Activated naive CD4-positive, alpha-beta T cell treated with anti-CD3 and anti-CD28 coated beads, Interleukin-2, amount 50 U/mL, for 24 hours (primary cell): ENCODE measurements at regions not wholly inside any gene's neighbourhood (a gene's known extent, or its start where the extent isn't known, plus 50 kb on each side); places are given as distances from the start of the nearest gene placed in this dataset.
"Not testable (repeated sequence)": the region's sequence is repeated elsewhere in the genome, so short reads cannot be mapped to it uniquely, and the experiment has no call there.

Experiments
- H3K27ac Mint-ChIP-seq: one replicate; pipeline ENCODE4 v1.8.0; 2021; ENCODE audit warnings: mild to moderate bottlenecking, mixed read lengths
- H3K27me3 Mint-ChIP-seq: one replicate; pipeline ENCODE4 v1.8.0; 2021; ENCODE audit warnings: mixed read lengths
- H3K36me3 Mint-ChIP-seq: one replicate; pipeline ENCODE4 v1.8.0; 2021; ENCODE audit warnings: mixed read lengths
- H3K4me1 Mint-ChIP-seq: one replicate; pipeline ENCODE4 v1.8.0; 2021; ENCODE audit warnings: mixed read lengths
- H3K4me3 Mint-ChIP-seq: one replicate; pipeline ENCODE4 v1.8.0; 2021; ENCODE audit warnings: mild to moderate bottlenecking, mixed read lengths
- H3K9me3 Mint-ChIP-seq: one replicate; pipeline ENCODE4 v1.8.0; 2021; ENCODE audit warnings: mixed read lengths

DNA sequence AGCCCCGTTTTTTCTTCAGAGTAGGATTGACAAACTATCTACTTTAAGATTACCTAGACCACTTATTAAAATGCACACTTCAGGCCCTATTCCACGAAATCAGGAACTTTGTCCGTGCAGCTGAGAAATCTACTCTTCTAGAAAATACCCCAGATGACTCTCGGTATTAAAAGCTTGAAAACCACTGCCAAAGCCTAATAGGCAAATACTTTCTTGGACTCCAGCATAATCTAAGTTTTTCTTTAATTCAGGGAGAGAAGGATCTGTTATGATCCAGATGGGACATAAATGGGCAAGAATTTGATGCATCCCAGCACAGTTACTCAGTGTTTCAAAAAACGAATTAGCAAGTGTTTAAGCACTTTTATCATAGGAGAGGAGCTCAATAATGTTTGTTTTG is 94.5 kb downstream of the TMX1 start:
- no peaks in the 10 kb centered on the region for H3K36me3 Mint-ChIP-seq
- H3K4me3 Mint-ChIP-seq: no peak overlapping the region
- no peak overlapping the region for H3K27ac Mint-ChIP-seq
- no peaks in the 10 kb centered on the region for H3K9me3 Mint-ChIP-seq
- no peaks in the 10 kb centered on the region for H3K4me1 Mint-ChIP-seq
- H3K27me3 Mint-ChIP-seq: peaks cover 7% of the 10 kb centered on the region

DNA sequence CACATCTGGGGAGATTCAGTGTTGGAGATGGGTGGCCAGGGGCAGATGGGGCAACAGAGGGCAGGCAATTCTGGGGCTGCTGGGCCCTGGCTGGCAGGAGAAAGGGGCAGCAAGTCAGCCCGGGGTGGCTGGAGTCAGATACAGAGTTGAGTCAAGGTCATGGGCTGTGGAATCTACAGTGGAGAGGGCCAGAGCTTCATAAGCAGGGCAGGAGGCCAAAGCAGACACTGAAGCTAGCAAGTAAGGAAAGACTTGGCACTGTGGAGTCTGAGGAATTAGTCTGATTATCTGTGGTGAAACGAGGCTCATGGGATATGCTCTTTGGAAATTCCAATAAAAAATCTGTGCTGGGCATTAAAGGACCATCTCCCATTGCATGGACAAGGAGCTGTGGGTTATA is 95.5 kb downstream of the TMX1 start:
- no peak overlapping the region for H3K27ac Mint-ChIP-seq
- no peaks in the 10 kb centered on the region for H3K4me1 Mint-ChIP-seq
- no peaks in the 10 kb centered on the region for H3K36me3 Mint-ChIP-seq
- H3K9me3 Mint-ChIP-seq: peaks cover 7% of the 10 kb centered on the region
- H3K27me3 Mint-ChIP-seq: peaks cover 7% of the 10 kb centered on the region
- H3K4me3 Mint-ChIP-seq: no peak overlapping the region

DNA sequence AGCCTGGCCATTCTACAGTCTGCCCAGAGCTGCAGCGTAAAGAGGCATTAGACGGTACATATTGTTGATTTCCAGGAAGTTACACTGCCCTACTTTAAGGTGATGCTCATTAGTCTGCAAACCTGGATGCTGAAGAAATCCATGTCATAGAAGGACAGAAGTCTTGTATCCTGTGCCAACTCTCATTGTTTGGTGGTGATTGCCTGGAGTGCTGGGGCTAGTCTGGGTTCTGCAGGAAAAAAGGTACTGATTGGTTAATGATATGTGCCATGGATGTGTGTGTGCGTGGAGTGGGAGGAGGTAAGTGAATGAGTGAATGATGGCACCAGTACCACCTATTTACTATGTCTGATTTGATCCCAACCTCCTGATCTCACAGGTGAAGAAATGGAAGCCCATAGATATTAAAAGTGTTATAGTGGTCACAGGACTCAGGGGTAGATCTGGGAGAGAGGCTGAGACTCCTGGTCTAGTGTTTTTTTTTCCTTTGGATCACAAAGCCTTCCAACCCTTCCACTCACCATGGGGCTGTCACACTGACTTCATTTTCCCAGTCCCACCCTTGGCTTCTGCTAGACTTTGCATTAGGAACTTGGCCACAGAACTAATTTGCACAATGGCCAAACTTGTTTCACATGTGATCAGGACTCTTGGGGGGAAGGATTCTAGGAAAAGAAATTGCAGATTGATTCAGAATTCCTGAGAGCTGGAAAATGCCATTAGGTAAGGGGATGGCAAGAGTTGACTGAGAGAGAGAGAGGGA is 96.1 kb downstream of the TMX1 start:
- H3K4me1 Mint-ChIP-seq: no peaks in the 10 kb centered on the region
- H3K27ac Mint-ChIP-seq: no peak overlapping the region
- H3K36me3 Mint-ChIP-seq: no peaks in the 10 kb centered on the region
- peaks cover 4% of the 10 kb centered on the region for H3K27me3 Mint-ChIP-seq
- no peak overlapping the region for H3K4me3 Mint-ChIP-seq
- H3K9me3 Mint-ChIP-seq: peaks cover 7% of the 10 kb centered on the region

DNA sequence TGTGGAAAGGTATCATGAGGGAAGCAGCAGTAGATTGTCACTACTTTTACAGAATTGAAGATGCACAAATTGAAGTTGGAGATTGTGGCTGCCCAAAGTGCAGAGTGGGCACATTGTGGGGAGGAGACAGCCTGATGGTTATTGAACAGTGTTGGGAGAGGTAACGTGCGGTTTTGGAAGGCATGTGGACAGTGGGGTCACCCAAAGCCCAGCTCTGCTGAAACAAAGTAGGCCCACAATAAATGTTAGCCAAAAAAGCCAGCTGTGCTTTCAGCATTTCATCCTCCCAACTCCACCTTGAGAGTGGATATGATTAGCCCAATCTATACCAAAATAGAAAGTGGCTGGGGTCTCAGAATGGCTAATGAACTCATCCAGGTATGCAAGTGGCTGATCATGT is 96.7 kb downstream of the TMX1 start:
- Mint-ChIP-seq H3K36me3 (no peaks in the 10 kb centered on the region), H3K4me3 (no peak overlapping the region), H3K27ac (no peak overlapping the region), H3K9me3 (peaks cover 7% of the 10 kb centered on the region), H3K27me3 (peaks cover 4% of the 10 kb centered on the region), H3K4me1 (no peaks in the 10 kb centered on the region)

DNA sequence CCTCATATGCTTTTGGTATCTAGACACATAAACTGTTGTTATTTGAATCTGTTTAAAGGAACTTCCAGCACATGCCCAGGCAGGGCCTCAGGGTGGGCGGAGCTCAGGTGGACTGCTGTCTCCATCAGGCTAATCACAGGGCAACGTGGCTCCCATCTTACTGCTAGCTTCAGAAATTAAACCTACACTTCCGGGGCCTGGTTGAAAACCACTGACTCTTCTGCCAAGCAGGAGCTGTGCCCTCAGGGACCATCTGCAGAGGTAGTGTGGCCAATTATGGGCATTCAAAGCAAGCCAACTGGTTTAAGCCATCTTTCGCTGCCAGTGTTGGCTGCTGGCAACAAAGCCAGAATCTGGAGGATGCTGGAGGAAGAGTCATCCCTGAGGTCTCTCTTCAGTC is 97.5 kb downstream of the TMX1 start:
- H3K27ac Mint-ChIP-seq: no peak overlapping the region
- H3K36me3 Mint-ChIP-seq: no peaks in the 10 kb centered on the region
- no peaks in the 10 kb centered on the region for H3K4me1 Mint-ChIP-seq
- H3K9me3 Mint-ChIP-seq: peaks cover 7% of the 10 kb centered on the region
- H3K27me3 Mint-ChIP-seq: peaks cover 4% of the 10 kb centered on the region
- no peak overlapping the region for H3K4me3 Mint-ChIP-seq

GRCh38 chr14:51341338-51341737 is 101.3 kb downstream of the TMX1 start:
- no peaks in the 10 kb centered on the region for H3K36me3 Mint-ChIP-seq
- H3K4me3 Mint-ChIP-seq: no peak overlapping the region
- no peaks in the 10 kb centered on the region for H3K27me3 Mint-ChIP-seq
- H3K9me3 Mint-ChIP-seq: peaks cover 7% of the 10 kb centered on the region
- no peaks in the 10 kb centered on the region for H3K4me1 Mint-ChIP-seq
- no peak overlapping the region for H3K27ac Mint-ChIP-seq

DNA sequence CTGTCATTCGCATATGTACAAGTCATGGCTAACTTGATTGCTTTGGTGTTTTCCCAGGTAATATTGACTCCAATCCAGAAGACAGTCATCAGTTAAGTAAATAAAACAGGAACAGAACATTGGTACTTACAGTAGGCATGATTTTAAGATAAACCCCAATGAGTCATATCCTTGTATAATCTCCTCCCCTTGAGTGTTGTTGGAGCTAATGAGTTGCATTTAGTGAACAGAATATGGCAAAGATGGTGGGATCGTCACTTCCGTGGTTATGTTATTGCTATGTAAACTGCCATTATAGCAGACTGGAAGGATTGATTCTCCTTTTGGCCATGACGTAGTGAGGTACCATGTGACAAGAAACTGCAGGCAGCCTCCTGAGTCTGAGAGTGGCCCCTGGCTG is 102.2 kb downstream of the TMX1 start:
- Mint-ChIP-seq H3K9me3 (peaks cover 7% of the 10 kb centered on the region), H3K27me3 (no peaks in the 10 kb centered on the region), H3K36me3 (no peaks in the 10 kb centered on the region), H3K4me3 (no peak overlapping the region), H3K27ac (no peak overlapping the region), H3K4me1 (no peaks in the 10 kb centered on the region)

DNA sequence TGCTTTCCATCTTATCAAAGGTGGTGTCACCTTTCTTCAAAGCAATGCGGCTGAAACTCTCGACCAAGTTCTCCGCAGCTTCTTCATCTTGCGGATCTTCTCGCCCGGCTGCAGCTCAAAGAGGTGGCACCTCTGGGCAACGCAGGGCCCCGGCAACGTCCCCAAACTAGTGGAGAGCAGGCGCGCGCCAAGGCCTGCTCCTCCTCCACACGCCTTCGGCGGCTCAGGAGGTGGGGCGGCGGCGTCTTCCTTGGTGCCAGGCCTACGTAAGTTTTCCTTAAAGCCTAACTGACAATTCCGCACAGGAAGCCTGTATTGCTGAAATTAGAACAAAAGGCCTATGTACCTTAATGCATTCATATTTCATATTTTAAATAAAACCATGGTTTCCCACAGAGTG is 112.0 kb downstream of the TMX1 start:
- H3K36me3 Mint-ChIP-seq: no peaks in the 10 kb centered on the region
- H3K27ac Mint-ChIP-seq: no peak overlapping the region
- H3K27me3 Mint-ChIP-seq: no peaks in the 10 kb centered on the region
- H3K4me1 Mint-ChIP-seq: no peaks in the 10 kb centered on the region
- H3K9me3 Mint-ChIP-seq: no peaks in the 10 kb centered on the region
- no peak overlapping the region for H3K4me3 Mint-ChIP-seq

- H3K27me3 Mint-ChIP-seq: no peaks in the 10 kb centered on the region
- no peaks in the 10 kb centered on the region for H3K4me1 Mint-ChIP-seq
- H3K36me3 Mint-ChIP-seq: no peaks in the 10 kb centered on the region
- no peak overlapping the region for H3K27ac Mint-ChIP-seq
- H3K9me3 Mint-ChIP-seq: no peaks in the 10 kb centered on the region
- H3K4me3 Mint-ChIP-seq: no peak overlapping the region
Observed at GRCh38 chr14:51353901-51354300, 113.9 kb downstream of the TMX1 start.

DNA sequence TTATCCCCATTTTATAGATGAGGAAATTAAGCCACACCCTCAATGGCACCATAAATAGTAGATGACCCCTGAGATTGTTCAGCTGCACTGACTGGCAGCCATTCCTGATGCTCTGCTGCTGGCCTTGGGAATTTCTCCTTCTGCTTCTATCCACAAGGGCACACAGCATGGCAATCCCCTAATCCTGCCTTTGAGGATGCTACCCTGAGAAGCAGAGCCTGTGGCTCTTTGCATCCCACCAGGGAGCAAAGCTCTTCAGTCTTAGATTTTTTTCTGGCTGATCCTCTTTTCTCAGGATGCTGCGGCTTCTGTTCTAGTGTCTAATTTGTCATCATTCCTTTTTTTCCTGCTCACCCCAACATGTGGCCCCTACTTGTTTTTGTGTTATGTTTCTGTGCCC is 114.8 kb downstream of the TMX1 start:
- H3K36me3 Mint-ChIP-seq: no peaks in the 10 kb centered on the region

GRCh38 chr14:51356381-51356780 is 116.3 kb downstream of the TMX1 start:
- Mint-ChIP-seq H3K4me1 (no peaks in the 10 kb centered on the region), H3K27me3 (no peaks in the 10 kb centered on the region), H3K27ac (no peak overlapping the region), H3K9me3 (no peaks in the 10 kb centered on the region), H3K4me3 (no peak overlapping the region), H3K36me3 (no peaks in the 10 kb centered on the region)

More for the DNA sequence above, 114.8 kb downstream of the TMX1 start:
- Mint-ChIP-seq H3K27me3 (no peaks in the 10 kb centered on the region), H3K4me1 (no peaks in the 10 kb centered on the region), H3K27ac (no peak overlapping the region), H3K9me3 (no peaks in the 10 kb centered on the region), H3K4me3 (no peak overlapping the region)

DNA sequence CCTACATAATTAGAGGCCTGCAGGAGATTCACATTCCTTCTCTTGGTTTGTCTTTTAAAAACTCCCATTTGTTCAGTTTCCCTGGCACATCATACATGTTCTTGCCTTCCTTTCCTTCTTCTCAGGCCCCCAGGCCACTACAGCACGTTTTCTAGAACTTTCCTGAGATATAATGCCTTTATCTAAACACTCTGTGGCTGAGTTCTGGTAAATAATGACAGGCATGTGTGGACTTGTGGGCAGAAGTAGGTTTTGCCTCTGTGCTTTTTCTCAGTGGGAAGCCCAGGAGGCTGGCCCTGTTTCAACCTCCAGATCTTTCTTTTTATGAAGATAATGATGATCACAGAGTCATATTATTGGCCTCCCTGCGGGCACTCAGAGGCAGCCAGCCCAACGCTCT is 117.2 kb downstream of the TMX1 start:
- H3K36me3 Mint-ChIP-seq: no peaks in the 10 kb centered on the region
- H3K9me3 Mint-ChIP-seq: no peaks in the 10 kb centered on the region
- H3K4me1 Mint-ChIP-seq: no peaks in the 10 kb centered on the region
- no peak overlapping the region for H3K27ac Mint-ChIP-seq
- H3K27me3 Mint-ChIP-seq: no peaks in the 10 kb centered on the region
- H3K4me3 Mint-ChIP-seq: no peak overlapping the region

DNA sequence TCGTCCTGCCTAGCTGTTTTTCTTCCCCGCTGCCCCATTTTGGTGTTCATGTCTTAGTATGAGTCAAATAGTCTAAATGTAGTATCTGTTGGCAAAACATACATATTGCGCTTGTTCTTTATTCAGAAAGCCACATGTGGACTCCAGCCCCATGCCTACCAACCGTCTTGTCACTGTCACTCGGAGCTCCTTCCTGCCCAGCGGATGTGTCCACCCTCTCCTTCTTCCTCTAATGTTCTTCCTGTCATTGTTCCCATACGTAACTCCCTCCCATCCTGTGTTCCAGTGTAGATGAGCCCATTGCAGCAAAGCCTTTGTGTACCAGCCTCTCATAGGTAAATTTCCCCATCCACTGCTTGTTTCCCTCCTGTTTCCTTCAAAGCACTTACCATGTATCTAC is 120.5 kb downstream of the TMX1 start:
- H3K9me3 Mint-ChIP-seq: no peaks in the 10 kb centered on the region

DNA sequence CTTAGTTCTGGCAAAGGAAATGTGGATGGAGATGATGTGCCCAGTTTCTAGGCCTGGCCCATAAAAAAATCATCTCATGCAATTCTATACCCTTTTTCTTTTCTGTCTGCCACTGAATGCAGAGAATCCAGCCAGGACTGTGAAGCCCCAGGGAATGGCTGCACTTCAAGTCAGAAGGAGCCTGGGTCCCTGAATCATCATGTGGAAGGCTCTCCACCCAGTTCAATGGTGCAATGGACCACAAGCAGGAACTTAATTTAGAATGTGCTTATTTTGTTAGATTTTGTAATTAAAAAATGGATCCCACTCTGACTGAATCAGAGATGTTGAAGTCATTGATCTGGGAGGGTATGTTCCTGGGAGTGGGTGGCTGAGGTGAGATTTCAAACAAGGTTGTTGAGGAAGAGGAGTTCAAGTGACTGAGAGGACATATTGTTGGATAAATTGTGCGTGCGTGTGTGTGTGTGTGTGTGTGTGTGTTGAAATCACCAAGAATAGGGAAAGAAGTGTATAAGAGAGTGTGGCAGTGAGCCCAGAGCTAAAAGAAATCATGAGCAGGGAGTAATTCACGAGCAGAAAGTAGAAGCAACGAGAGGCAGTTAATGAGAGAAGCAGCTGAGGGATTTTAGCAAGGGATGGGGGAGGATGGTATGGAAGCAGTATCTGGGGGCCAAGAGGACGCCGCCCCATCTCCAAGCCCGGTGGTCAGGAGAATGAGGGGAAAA is 125.4 kb downstream of the TMX1 start:
- Mint-ChIP-seq H3K27me3 (peaks cover 3% of the 10 kb centered on the region), H3K4me1 (no peaks in the 10 kb centered on the region), H3K27ac (no peak overlapping the region), H3K36me3 (no peaks in the 10 kb centered on the region), H3K4me3 (no peak overlapping the region), H3K9me3 (no peaks in the 10 kb centered on the region)

More for the DNA sequence above, 120.5 kb downstream of the TMX1 start:
- H3K27ac Mint-ChIP-seq: no peak overlapping the region
- no peak overlapping the region for H3K4me3 Mint-ChIP-seq
- no peaks in the 10 kb centered on the region for H3K36me3 Mint-ChIP-seq
- H3K4me1 Mint-ChIP-seq: no peaks in the 10 kb centered on the region
- no peaks in the 10 kb centered on the region for H3K27me3 Mint-ChIP-seq

- H3K27me3 Mint-ChIP-seq, H3K4me3 Mint-ChIP-seq, H3K27ac Mint-ChIP-seq, H3K4me1 Mint-ChIP-seq, H3K36me3 Mint-ChIP-seq, H3K9me3 Mint-ChIP-seq: not testable (repeated sequence)
Observed at GRCh38 chr14:51366460-51366859, 126.4 kb downstream of the TMX1 start.

- H3K4me1 Mint-ChIP-seq, H3K27me3 Mint-ChIP-seq, H3K27ac Mint-ChIP-seq, H3K36me3 Mint-ChIP-seq, H3K9me3 Mint-ChIP-seq, H3K4me3 Mint-ChIP-seq: not testable (repeated sequence)
Observed at GRCh38 chr14:51366866-51367599, 127.0 kb downstream of the TMX1 start.
